Hepatocyte (in vitro differentiated cells): ENCODE measurements at regions not wholly inside any gene's neighbourhood (a gene's known extent, or its start where the extent isn't known, plus 50 kb on each side); places are given as distances from the start of the nearest gene placed in this dataset.

Experiments
- DNase-seq: peaks from one replicate; pipeline ENCODE4 v3.0.0-alpha.2; 2016; ENCODE audit warnings: low spot score
- H2AFZ ChIP-seq: fragments of 200-600 bp; sonication (generic); 2 replicates; pipeline ENCODE4 v1.6.0; 2016; ENCODE audit warnings: antibody characterized with exemption, mild to moderate bottlenecking
- H3K27ac ChIP-seq: fragments of 200-600 bp; sonication (generic); 2 replicates; pipeline ENCODE4 v1.5.1; 2016; ENCODE audit warnings: mild to moderate bottlenecking
- H3K27me3 ChIP-seq: fragments of 200-600 bp; sonication (generic); 2 replicates; pipeline ENCODE4 v1.6.1; 2016
- H3K36me3 ChIP-seq: fragments of 200-600 bp; sonication (generic); replicated peaks from 2 replicates; pipeline ENCODE4 v1.5.1; 2016; ENCODE audit warnings: low read depth; ENCODE audit not compliant: insufficient read depth
- H3K4me1 ChIP-seq: fragments of 200-600 bp; sonication (generic); 2 replicates; pipeline ENCODE4 v1.5.1; 2016; ENCODE audit warnings: mild to moderate bottlenecking, moderate library complexity; ENCODE audit not compliant: insufficient read depth
- H3K4me2 ChIP-seq: fragments of 200-600 bp; sonication (generic); 2 replicates; pipeline ENCODE4 v1.6.0; 2016
- H3K4me3 ChIP-seq: fragments of 200-600 bp; sonication (generic); 2 replicates; pipeline ENCODE4 v1.5.1; 2016; ENCODE audit warnings: mild to moderate bottlenecking
- H3K79me2 ChIP-seq: fragments of 200-600 bp; sonication (generic); 2 replicates; pipeline ENCODE4 v1.6.0; 2017; ENCODE audit warnings: mild to moderate bottlenecking
- H3K9me2 ChIP-seq: fragments of 200-600 bp; sonication (generic); replicated peaks from 2 replicates; pipeline ENCODE4 v1.6.0; 2017; ENCODE audit warnings: mild to moderate bottlenecking; ENCODE audit not compliant: insufficient read depth
- H3K9me3 ChIP-seq: fragments of 200-600 bp; sonication (generic); 2 replicates; pipeline ENCODE4 v1.5.1; 2016; ENCODE audit warnings: low read depth, mild to moderate bottlenecking
- H4K20me1 ChIP-seq: fragments of 200-600 bp; sonication (generic); 2 replicates; pipeline ENCODE4 v1.6.0; 2016; ENCODE audit warnings: mild to moderate bottlenecking; ENCODE audit not compliant: insufficient read depth, poor library complexity, severe bottlenecking
- EZH2 ChIP-seq: fragments of 200-600 bp; sonication (generic); IDR thresholded peaks from 2 replicates; pipeline ENCODE4 v1.6.1; 2016; ENCODE audit warnings: antibody characterized with exemption, mild to moderate bottlenecking, borderline replicate concordance
- EZH2phosphoT487 ChIP-seq: fragments of 200-600 bp; sonication (generic); IDR thresholded peaks from one replicate; pipeline ENCODE4 v1.6.1; 2018; ENCODE audit warnings: antibody characterized with exemption, mild to moderate bottlenecking, low read depth, moderate library complexity; ENCODE audit not compliant: unreplicated experiment, severe bottlenecking
- WGBS: methylation state at CpG from one replicate; pipeline ENCODE4 v1.1.6; 2016; ENCODE audit warnings: low lambda C conversion rate; ENCODE audit errors: missing lambda C conversion rate; 5-methylcytosine and 5-hydroxymethylcytosine counted together
- TF ChIP-seq, protein P1 (sequence below): fragments of 200-600 bp; sonication (generic); IDR thresholded peaks from 2 replicates; pipeline ENCODE4 v1.5.1; 2016; ENCODE audit warnings: antibody characterized with exemption, mild to moderate bottlenecking; ENCODE audit not compliant: poor library complexity

DNA sequence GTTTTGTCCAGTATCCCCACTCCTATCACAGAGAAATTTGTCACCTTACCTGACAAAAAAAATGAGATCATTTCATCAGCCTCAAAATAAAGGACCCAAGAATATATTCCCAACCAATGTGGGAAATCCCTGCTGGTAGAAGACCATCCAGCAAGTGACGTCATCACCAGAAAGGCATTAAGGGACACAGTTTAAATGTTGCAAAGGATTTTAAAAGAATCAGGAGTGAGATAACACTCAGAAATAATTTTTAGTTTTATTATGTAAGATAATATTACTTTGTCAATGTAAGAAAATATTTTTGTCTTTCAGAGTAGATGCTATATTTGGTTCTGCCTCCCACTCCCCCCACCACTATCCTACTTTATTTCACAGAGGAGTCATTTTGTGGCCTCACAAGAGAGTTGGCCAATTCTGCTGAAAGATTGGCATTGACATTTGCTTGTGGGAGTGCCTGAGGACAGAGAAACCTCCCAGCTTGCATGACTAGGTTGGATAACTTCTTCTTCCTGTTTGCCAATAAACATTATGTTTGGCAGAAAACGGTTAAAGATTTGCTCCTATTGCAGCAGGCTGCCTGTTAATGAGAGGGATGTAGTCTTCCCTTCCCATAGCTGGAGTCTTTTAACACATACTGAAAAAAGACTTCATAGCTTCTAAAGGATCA, 288.6 kb upstream of the DAB2 start:
- Histone ChIP-seq H3K27me3 (no peaks in the 10 kb centered on the region), H3K9me2 (no peaks in the 10 kb centered on the region), H4K20me1 (no peaks in the 10 kb centered on the region), H3K4me3 (no peak overlapping the region), H2AFZ (no peak overlapping the region), H3K4me1 (peaks cover 13% of the 10 kb centered on the region), H3K79me2 (no peaks in the 10 kb centered on the region), H3K9me3 (no peaks in the 10 kb centered on the region), H3K4me2 (no peak overlapping the region), H3K36me3 (no peaks in the 10 kb centered on the region), H3K27ac (peak overlapping the region; percentile 1)
- DNase-seq = no peak
- 54% methylated on average over 2 of the region's 2 CpGs for WGBS
- TF ChIP-seq EZH2phosphoT487 (no peak), EZH2 (no peak)
- TF ChIP-seq, protein P1, sequence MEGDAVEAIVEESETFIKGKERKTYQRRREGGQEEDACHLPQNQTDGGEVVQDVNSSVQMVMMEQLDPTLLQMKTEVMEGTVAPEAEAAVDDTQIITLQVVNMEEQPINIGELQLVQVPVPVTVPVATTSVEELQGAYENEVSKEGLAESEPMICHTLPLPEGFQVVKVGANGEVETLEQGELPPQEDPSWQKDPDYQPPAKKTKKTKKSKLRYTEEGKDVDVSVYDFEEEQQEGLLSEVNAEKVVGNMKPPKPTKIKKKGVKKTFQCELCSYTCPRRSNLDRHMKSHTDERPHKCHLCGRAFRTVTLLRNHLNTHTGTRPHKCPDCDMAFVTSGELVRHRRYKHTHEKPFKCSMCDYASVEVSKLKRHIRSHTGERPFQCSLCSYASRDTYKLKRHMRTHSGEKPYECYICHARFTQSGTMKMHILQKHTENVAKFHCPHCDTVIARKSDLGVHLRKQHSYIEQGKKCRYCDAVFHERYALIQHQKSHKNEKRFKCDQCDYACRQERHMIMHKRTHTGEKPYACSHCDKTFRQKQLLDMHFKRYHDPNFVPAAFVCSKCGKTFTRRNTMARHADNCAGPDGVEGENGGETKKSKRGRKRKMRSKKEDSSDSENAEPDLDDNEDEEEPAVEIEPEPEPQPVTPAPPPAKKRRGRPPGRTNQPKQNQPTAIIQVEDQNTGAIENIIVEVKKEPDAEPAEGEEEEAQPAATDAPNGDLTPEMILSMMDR = no peak

GRCh38 chr5:39712316-39713249, 287.8 kb upstream of the DAB2 start:
- no peak overlapping the region for H3K4me2 ChIP-seq
- DNase-seq = no peak
- H3K79me2 ChIP-seq = no peaks in the 10 kb centered on the region
- no peaks in the 10 kb centered on the region for H4K20me1 ChIP-seq
- no peak overlapping the region for H3K27ac ChIP-seq
- no peaks in the 10 kb centered on the region for H3K9me2 ChIP-seq
- peaks cover 13% of the 10 kb centered on the region for H3K4me1 ChIP-seq
- no peaks in the 10 kb centered on the region for H3K9me3 ChIP-seq
- WGBS = 94% methylated on average over 5 of the region's 5 CpGs
- H3K4me3 ChIP-seq = no peak overlapping the region
- H3K27me3 ChIP-seq = no peaks in the 10 kb centered on the region
- H3K36me3 ChIP-seq = no peaks in the 10 kb centered on the region
- H2AFZ ChIP-seq = no peak overlapping the region
- TF ChIP-seq, protein P1 = no peak
- TF ChIP-seq EZH2 (no peak), EZH2phosphoT487 (no peak)

GRCh38 chr5:39711821-39712220, 287.0 kb upstream of the DAB2 start:
- Histone ChIP-seq H3K27ac (no peak overlapping the region), H3K79me2 (no peaks in the 10 kb centered on the region), H4K20me1 (no peaks in the 10 kb centered on the region), H3K4me2 (no peak overlapping the region), H3K4me3 (no peak overlapping the region), H3K36me3 (no peaks in the 10 kb centered on the region), H3K4me1 (peaks cover 10% of the 10 kb centered on the region), H3K9me3 (no peaks in the 10 kb centered on the region), H3K27me3 (no peaks in the 10 kb centered on the region), H2AFZ (no peak overlapping the region), H3K9me2 (no peaks in the 10 kb centered on the region)
- TF ChIP-seq EZH2phosphoT487 (no peak), EZH2 (no peak)
- TF ChIP-seq, protein P1 = no peak
- no peak for DNase-seq
